Mesendoderm (in vitro differentiated cells): ENCODE measurements at regions not wholly inside any gene's neighbourhood (a gene's known extent, or its start where the extent isn't known, plus 50 kb on each side); places are given as distances from the start of the nearest gene placed in this dataset.
A peak's percentile ranks its signal among the peaks of the same experiment; 100 is the strongest.
"Not testable (repeated sequence)": the region's sequence is repeated elsewhere in the genome, so short reads cannot be mapped to it uniquely, and the experiment has no call there.

Experiments used
- DNase-seq: peaks from one replicate; pipeline ENCODE4 v3.0.0; 2013
- H2AK5ac ChIP-seq: 2 replicates; pipeline ENCODE4 v1.6.1; 2013; ENCODE audit warnings: low read length, inconsistent platforms
- H2BK120ac ChIP-seq: 2 replicates; pipeline ENCODE4 v1.6.1; 2013; ENCODE audit warnings: low read depth, mild to moderate bottlenecking, low read length, moderate library complexity, mixed read lengths
- H2BK15ac ChIP-seq: replicated peaks from 2 replicates; pipeline ENCODE4 v1.6.1; 2013; ENCODE audit warnings: low read depth, mild to moderate bottlenecking, moderate library complexity
- H2BK5ac ChIP-seq: 2 replicates; pipeline ENCODE4 v1.6.1; 2013; ENCODE audit warnings: low read length, inconsistent platforms
- H3K18ac ChIP-seq: 2 replicates; pipeline ENCODE4 v1.6.1; 2013; ENCODE audit warnings: mild to moderate bottlenecking, low read length, mixed read lengths
- H3K23ac ChIP-seq: one replicate; pipeline ENCODE4 v1.6.1; 2013; ENCODE audit warnings: low read length
- H3K27ac ChIP-seq: 2 replicates; pipeline ENCODE4 v1.5.1; 2013; ENCODE audit warnings: low read depth, mild to moderate bottlenecking, inconsistent platforms, low read length, moderate library complexity
- H3K27me3 ChIP-seq: 2 replicates; pipeline ENCODE4 v1.6.1; 2013; ENCODE audit warnings: low read length, control low read depth, mild to moderate bottlenecking, inconsistent platforms; ENCODE audit not compliant: insufficient read depth, poor library complexity
- H3K36me3 ChIP-seq: 2 replicates; pipeline ENCODE4 v1.6.1; 2013; ENCODE audit warnings: low read length, inconsistent platforms; ENCODE audit not compliant: control insufficient read depth, insufficient read depth
- H3K4ac ChIP-seq: one replicate; pipeline ENCODE4 v1.6.1; 2013; ENCODE audit warnings: low read depth, mild to moderate bottlenecking, low read length, moderate library complexity
- H3K4me1 ChIP-seq: 2 replicates; pipeline ENCODE4 v1.6.1; 2013; ENCODE audit warnings: low read depth, low read length, inconsistent platforms; ENCODE audit not compliant: control insufficient read depth
- H3K4me2 ChIP-seq: 2 replicates; pipeline ENCODE4 v1.6.1; 2013; ENCODE audit warnings: low read length
- H3K4me3 ChIP-seq: 2 replicates; pipeline ENCODE4 v1.5.1; 2013; ENCODE audit warnings: mild to moderate bottlenecking, low read length
- H3K56ac ChIP-seq: one replicate; pipeline ENCODE4 v1.6.1; 2013; ENCODE audit warnings: low read length
- H3K79me1 ChIP-seq: 2 replicates; pipeline ENCODE4 v1.6.1; 2013; ENCODE audit warnings: low read length, inconsistent platforms
- H3K79me2 ChIP-seq: 2 replicates; pipeline ENCODE4 v1.6.1; 2013; ENCODE audit warnings: mild to moderate bottlenecking, low read length; ENCODE audit not compliant: control insufficient read depth, insufficient read depth
- H3K9ac ChIP-seq: 2 replicates; pipeline ENCODE4 v1.6.1; 2013; ENCODE audit warnings: low read length, inconsistent platforms
- H4K5ac ChIP-seq: one replicate; pipeline ENCODE4 v1.6.1; 2013; ENCODE audit warnings: low read length
- H4K8ac ChIP-seq: one replicate; pipeline ENCODE4 v1.6.1; 2013; ENCODE audit warnings: low read depth, mild to moderate bottlenecking, control low read depth, low read length, moderate library complexity
- WGBS: extraction: QIAGEN DNeasy Blood & Tissue Kit; methylation state at CpG from one replicate; pipeline ENCODE4 v1.1.7; 2013; ENCODE audit warnings: low lambda C conversion rate, missing lambda C conversion rate; ENCODE audit not compliant: insufficient coverage; ENCODE audit errors: extremely low coverage; 5-methylcytosine and 5-hydroxymethylcytosine counted together

DNA sequence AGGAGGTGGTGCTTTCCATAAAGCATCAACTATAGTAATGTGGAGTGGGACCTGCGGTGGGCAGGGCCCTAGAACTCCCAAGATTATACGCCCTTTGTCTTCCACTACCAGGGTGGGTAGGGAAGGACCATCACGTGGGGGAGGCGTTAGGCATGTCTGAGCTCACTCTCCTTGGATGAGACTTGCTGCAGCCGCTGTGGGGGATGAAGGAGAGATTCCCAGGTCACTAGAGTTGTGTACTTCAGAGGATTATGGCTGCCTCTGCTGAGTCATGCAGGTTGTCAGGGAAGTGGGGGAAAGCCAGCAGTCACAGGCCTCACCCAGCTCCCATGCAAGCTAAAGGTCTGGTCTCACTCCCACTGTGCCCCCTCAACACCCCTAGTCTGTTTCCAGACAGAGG, 195.0 kb upstream of the NBEA start:
- peak; percentile 77 for DNase-seq
- WGBS = no CpG with 5 or more reads among the region's 5 CpGs
- H3K27ac ChIP-seq = peak overlapping the region; percentile 60

DNA sequence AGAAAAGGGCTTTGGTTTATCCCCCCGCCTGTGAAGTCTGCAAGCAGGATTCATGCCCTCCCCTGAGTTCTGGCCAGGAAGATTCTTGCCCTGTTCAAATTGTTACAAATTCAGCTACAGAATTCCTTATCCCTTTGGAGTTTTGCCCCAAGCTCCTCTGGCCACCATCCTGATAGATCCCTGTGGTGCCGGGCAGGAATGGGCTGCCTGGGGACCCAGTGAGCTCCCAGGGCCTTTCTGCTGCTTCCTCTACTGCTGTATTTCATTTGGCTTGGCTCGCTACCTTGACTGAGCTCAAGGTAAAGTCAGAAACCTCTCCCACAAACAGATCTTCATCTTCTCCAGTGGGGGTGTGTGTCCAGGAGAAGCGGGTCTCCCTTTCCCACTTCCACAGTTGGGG, 194.6 kb upstream of the NBEA start:
- Histone ChIP-seq H3K79me1 (no peaks in the 10 kb centered on the region), H3K18ac (peak overlapping the region; percentile 56), H2BK5ac (no peak overlapping the region), H3K4me1 (peaks cover 12% of the 10 kb centered on the region), H3K27me3 (no peaks in the 10 kb centered on the region), H3K4me2 (no peak overlapping the region), H3K36me3 (no peaks in the 10 kb centered on the region), H4K8ac (no peak overlapping the region), H2BK15ac (no peak overlapping the region), H3K27ac (peak overlapping the region; percentile 12), H3K4me3 (no peak overlapping the region), H3K9ac (no peak overlapping the region), H3K23ac (no peak overlapping the region), H2AK5ac (no peak overlapping the region), H2BK120ac (peak overlapping the region; percentile 48), H4K5ac (no peak overlapping the region), H3K79me2 (no peaks in the 10 kb centered on the region), H3K4ac (no peak overlapping the region), H3K56ac (peak overlapping the region; percentile 15)
- no peak for DNase-seq
- no CpG with 5 or more reads among the region's 4 CpGs for WGBS

More for the DNA sequence above, 195.0 kb upstream of the NBEA start:
- not testable (repeated sequence) for H3K9ac ChIP-seq, H3K36me3 ChIP-seq, H3K18ac ChIP-seq, H3K79me2 ChIP-seq, H3K4me2 ChIP-seq, H2BK15ac ChIP-seq, H4K8ac ChIP-seq, H4K5ac ChIP-seq, H2BK120ac ChIP-seq, H3K79me1 ChIP-seq, H2AK5ac ChIP-seq, H3K4me1 ChIP-seq, H3K27me3 ChIP-seq, H3K4me3 ChIP-seq, H3K23ac ChIP-seq, H3K56ac ChIP-seq
- peak overlapping the region; percentile 55 for H2BK5ac ChIP-seq
- H3K4ac ChIP-seq = peak overlapping the region; percentile 65

DNA sequence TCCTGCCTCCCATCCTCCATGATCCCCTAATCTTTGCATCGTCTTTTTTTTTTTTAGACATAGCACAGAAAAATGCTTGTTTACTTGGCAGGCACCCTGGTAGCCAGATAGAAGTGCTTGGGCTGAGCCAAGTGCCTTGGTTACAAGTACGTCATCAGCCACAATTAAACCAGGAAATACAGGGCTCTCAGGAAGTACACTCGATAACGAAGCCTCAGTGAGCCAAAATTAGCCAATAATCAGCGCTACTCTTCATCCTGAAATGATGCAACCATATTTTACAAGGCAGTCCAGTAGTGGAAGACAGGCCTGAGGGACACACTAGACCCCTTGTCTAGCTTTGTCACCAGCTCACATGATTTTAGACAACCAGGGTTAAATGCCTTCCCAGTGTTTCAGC, 194.0 kb upstream of the NBEA start:
- Histone ChIP-seq H3K27ac (no peak overlapping the region), H2BK5ac (no peak overlapping the region), H3K4me2 (no peak overlapping the region), H4K8ac (no peak overlapping the region), H3K56ac (no peak overlapping the region), H3K36me3 (no peaks in the 10 kb centered on the region), H3K27me3 (no peaks in the 10 kb centered on the region), H3K4me3 (no peak overlapping the region), H2BK120ac (peak overlapping the region; percentile 89), H2BK15ac (no peak overlapping the region), H3K9ac (no peak overlapping the region), H3K79me2 (no peaks in the 10 kb centered on the region), H3K18ac (peak overlapping the region; percentile 56), H4K5ac (no peak overlapping the region), H3K23ac (no peak overlapping the region), H3K79me1 (no peaks in the 10 kb centered on the region), H3K4ac (peak overlapping the region; percentile 68), H2AK5ac (no peak overlapping the region), H3K4me1 (peaks cover 13% of the 10 kb centered on the region)
- no peak for DNase-seq
- no CpG with 5 or more reads among the region's 5 CpGs for WGBS

DNA sequence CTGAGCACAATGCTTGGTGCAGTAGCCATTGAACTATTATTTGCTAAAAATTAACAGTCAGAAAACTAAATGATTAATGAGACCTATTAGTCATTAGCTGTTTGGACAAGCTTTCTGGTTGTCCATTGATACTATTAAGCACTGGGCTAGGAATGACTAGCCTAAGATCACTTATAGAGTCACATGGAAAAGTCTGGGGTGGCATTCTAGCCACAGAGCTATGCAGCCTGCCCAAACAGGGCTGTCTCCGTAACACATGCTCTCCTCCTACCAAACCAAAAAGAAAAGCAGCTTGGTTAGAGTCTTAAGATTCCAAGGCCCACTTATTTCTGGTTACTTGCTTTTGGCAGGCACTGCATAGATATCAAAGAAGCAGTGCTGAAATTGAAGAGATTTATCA, 193.5 kb upstream of the NBEA start:
- Histone ChIP-seq H3K4ac (no peak overlapping the region), H2BK15ac (peak overlapping the region; percentile 57), H3K27me3 (no peaks in the 10 kb centered on the region), H3K27ac (no peak overlapping the region), H3K23ac (no peak overlapping the region), H4K5ac (no peak overlapping the region), H2BK120ac (no peak overlapping the region), H2BK5ac (no peak overlapping the region), H3K56ac (no peak overlapping the region), H3K79me2 (no peaks in the 10 kb centered on the region), H3K4me2 (no peak overlapping the region), H2AK5ac (no peak overlapping the region), H3K79me1 (no peaks in the 10 kb centered on the region), H3K36me3 (no peaks in the 10 kb centered on the region), H4K8ac (no peak overlapping the region), H3K9ac (no peak overlapping the region), H3K4me3 (no peak overlapping the region), H3K4me1 (peaks cover 13% of the 10 kb centered on the region), H3K18ac (peak overlapping the region; percentile 94)
- WGBS = no CpG with 5 or more reads among the region's 1 CpG
- no peak for DNase-seq

DNA sequence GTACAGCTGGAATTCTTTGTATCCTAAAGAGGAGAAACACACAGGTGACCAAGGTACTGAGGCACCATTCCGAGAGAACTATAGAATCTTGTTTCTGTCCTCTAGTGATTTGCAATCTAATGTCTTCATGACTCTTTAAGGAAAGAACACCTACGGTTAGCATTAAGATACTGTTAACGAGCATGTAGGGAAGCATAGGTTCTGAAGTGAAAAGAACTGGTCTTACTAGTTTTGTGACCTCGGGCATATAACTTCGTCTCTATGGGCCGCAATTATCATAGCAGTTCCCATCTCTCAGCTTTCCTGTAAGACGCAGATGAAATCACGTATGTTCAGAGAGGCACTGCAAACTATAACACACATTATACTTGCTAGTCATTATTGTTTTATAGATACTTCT, 193.0 kb upstream of the NBEA start:
- Histone ChIP-seq H4K5ac (no peak overlapping the region), H3K4ac (no peak overlapping the region), H3K4me1 (peaks cover 13% of the 10 kb centered on the region), H3K79me1 (no peaks in the 10 kb centered on the region), H3K56ac (no peak overlapping the region), H3K4me2 (no peak overlapping the region), H3K27me3 (no peaks in the 10 kb centered on the region), H3K9ac (no peak overlapping the region), H3K18ac (no peak overlapping the region), H3K23ac (no peak overlapping the region), H3K36me3 (no peaks in the 10 kb centered on the region), H3K79me2 (no peaks in the 10 kb centered on the region), H3K27ac (no peak overlapping the region), H4K8ac (no peak overlapping the region), H3K4me3 (no peak overlapping the region), H2AK5ac (no peak overlapping the region), H2BK15ac (peak overlapping the region; percentile 57), H2BK120ac (no peak overlapping the region), H2BK5ac (no peak overlapping the region)
- peak; percentile 51 for DNase-seq
- no CpG with 5 or more reads among the region's 8 CpGs for WGBS
